ENCODE measurements at regions not wholly inside any gene's neighbourhood (a gene's known extent, or its start where the extent isn't known, plus 50 kb on each side); places are given as distances from the start of the nearest gene placed in this dataset.

- H3K9me3 ChIP-seq (ENCODE audit: control insufficient read depth, low read length): no peaks in the 10 kb centered on the region
- H3K4me3 ChIP-seq (ENCODE audit: low read length): no peak overlapping the region
- H3K36me3 ChIP-seq (ENCODE audit: control insufficient read depth, insufficient read depth, low read length, severe bottlenecking): no peaks in the 10 kb centered on the region
- H3K9ac ChIP-seq (ENCODE audit: low read length): no peak overlapping the region
- H3K4me1 ChIP-seq (ENCODE audit: control insufficient read depth, insufficient read depth, low read length): no peaks in the 10 kb centered on the region
- no peak for DNase-seq (ENCODE audit: low read depth)
- H3K27me3 ChIP-seq (replicated peaks; ENCODE audit: control insufficient read depth, insufficient read depth, low read length): no peaks in the 10 kb centered on the region
These were observed 652.0 kb upstream of the SALL3 start for GRCh38 chr18:78327643-78328042.

DNA sequence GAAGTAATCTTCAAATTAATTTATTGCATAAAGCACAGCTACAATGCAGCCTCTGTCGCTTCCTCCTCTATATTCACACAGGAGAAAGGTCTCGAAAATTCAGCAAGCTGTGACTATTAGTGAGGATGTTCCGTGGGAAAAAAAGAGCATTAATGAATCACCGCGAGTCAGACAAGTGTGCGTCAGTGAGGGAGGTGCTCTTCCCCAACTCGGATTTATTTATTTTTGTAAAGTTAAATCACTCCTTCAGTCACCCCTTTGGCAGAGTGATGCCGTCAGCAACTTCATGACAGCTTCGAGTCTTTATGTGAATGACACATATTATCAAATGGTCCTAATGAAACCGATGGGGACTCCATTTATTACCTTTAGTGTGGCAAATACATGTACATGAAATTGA, 648.9 kb upstream of the SALL3 start:
- H3K9me3 ChIP-seq (ENCODE audit: control insufficient read depth, low read length): no peaks in the 10 kb centered on the region
- no peak for DNase-seq (ENCODE audit: low read depth)
- no peak overlapping the region for H3K4me3 ChIP-seq (ENCODE audit: low read length)
- H3K9ac ChIP-seq (ENCODE audit: low read length): no peak overlapping the region
- no peaks in the 10 kb centered on the region for H3K36me3 ChIP-seq (ENCODE audit: control insufficient read depth, insufficient read depth, low read length, severe bottlenecking)
- H3K27me3 ChIP-seq (replicated peaks; ENCODE audit: control insufficient read depth, insufficient read depth, low read length): no peaks in the 10 kb centered on the region
- no peaks in the 10 kb centered on the region for H3K4me1 ChIP-seq (ENCODE audit: control insufficient read depth, insufficient read depth, low read length)

DNA sequence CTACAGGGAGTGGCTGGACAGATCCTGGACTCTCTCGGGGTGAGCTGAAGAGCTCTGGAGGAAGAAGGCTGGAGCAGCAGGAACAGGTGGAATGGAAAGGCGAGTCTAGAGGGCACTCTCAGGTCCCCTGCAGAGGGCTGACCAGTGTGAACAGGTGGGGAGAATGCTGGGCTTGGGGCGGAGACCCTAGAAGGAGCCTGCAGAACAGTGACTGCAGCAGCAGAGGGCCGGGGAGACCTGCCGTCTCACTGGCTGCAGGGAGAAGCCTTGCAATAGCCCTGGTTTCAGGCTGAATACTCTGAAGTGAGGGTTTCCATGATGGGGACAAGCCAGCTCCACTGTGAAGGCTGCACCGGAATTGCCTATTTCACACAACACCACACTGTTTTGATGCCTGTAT, 626.7 kb upstream of the SALL3 start:
- H3K4me1 ChIP-seq (ENCODE audit: control insufficient read depth, insufficient read depth, low read length): no peaks in the 10 kb centered on the region
- no peak overlapping the region for H3K4me3 ChIP-seq (ENCODE audit: low read length)
- no peaks in the 10 kb centered on the region for H3K36me3 ChIP-seq (ENCODE audit: control insufficient read depth, insufficient read depth, low read length, severe bottlenecking)
- H3K9ac ChIP-seq (ENCODE audit: low read length): no peak overlapping the region
- H3K27me3 ChIP-seq (replicated peaks; ENCODE audit: control insufficient read depth, insufficient read depth, low read length): no peaks in the 10 kb centered on the region
- no peak for DNase-seq (ENCODE audit: low read depth)
- no peaks in the 10 kb centered on the region for H3K9me3 ChIP-seq (ENCODE audit: control insufficient read depth, low read length)

- no peak overlapping the region for H3K9ac ChIP-seq (ENCODE audit: low read length)
- no peak for DNase-seq (ENCODE audit: low read depth)
These were observed 617.4 kb upstream of the SALL3 start for GRCh38 chr18:78362198-78362597.

GRCh38 chr18:78363556-78364387, 615.8 kb upstream of the SALL3 start:
- H3K9me3 ChIP-seq (ENCODE audit: control insufficient read depth, low read length): no peaks in the 10 kb centered on the region
- H3K4me1 ChIP-seq (ENCODE audit: control insufficient read depth, insufficient read depth, low read length): no peaks in the 10 kb centered on the region
- H3K4me3 ChIP-seq (ENCODE audit: low read length): no peak overlapping the region
- DNase-seq (ENCODE audit: low read depth): no peak
- no peaks in the 10 kb centered on the region for H3K36me3 ChIP-seq (ENCODE audit: control insufficient read depth, insufficient read depth, low read length, severe bottlenecking)
- H3K27me3 ChIP-seq (replicated peaks; ENCODE audit: control insufficient read depth, insufficient read depth, low read length): no peaks in the 10 kb centered on the region
- no peak overlapping the region for H3K9ac ChIP-seq (ENCODE audit: low read length)

More at GRCh38 chr18:78362198-78362597, 617.4 kb upstream of the SALL3 start:
- H3K36me3 ChIP-seq (ENCODE audit: control insufficient read depth, insufficient read depth, low read length, severe bottlenecking): no peaks in the 10 kb centered on the region
- no peaks in the 10 kb centered on the region for H3K27me3 ChIP-seq (replicated peaks; ENCODE audit: control insufficient read depth, insufficient read depth, low read length)
- no peaks in the 10 kb centered on the region for H3K4me1 ChIP-seq (ENCODE audit: control insufficient read depth, insufficient read depth, low read length)
- H3K4me3 ChIP-seq (ENCODE audit: low read length): no peak overlapping the region
- peaks cover 4% of the 10 kb centered on the region for H3K9me3 ChIP-seq (ENCODE audit: control insufficient read depth, low read length)

DNA sequence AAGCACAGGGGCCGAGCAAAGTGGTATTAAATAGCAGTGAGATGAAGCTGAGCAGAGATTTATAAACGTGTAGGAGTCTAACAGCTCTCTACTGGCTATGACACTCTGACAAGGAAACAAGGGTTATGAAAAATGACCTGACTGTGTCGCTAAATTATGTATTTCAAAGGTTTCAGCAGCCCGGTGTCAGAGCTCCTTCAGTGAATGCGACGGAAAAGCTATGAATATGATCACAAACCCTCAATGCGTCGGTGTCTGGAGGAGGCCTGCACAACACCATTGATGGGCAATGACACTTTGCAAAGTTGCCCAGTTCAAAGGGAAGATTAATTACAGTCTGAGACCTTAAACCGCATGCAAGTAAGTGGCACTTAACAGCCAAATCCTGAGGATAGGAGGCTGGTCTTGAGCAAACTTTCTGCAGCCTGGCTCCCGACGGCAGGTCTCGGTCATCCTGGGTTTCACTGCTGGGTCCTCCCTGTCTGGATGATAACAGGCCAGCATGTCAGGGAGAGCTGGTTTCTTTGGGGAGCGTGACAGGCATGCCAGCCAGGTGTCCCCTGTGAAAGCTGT, 615.1 kb upstream of the SALL3 start:
- Histone ChIP-seq H3K9ac (ENCODE audit: low read length) (no peak overlapping the region), H3K36me3 (ENCODE audit: control insufficient read depth, insufficient read depth, low read length, severe bottlenecking) (no peaks in the 10 kb centered on the region), H3K27me3 (replicated peaks; ENCODE audit: control insufficient read depth, insufficient read depth, low read length) (no peaks in the 10 kb centered on the region), H3K4me3 (ENCODE audit: low read length) (no peak overlapping the region), H3K4me1 (ENCODE audit: control insufficient read depth, insufficient read depth, low read length) (no peaks in the 10 kb centered on the region), H3K9me3 (ENCODE audit: control insufficient read depth, low read length) (no peaks in the 10 kb centered on the region)
- no peak for DNase-seq (ENCODE audit: low read depth)

DNA sequence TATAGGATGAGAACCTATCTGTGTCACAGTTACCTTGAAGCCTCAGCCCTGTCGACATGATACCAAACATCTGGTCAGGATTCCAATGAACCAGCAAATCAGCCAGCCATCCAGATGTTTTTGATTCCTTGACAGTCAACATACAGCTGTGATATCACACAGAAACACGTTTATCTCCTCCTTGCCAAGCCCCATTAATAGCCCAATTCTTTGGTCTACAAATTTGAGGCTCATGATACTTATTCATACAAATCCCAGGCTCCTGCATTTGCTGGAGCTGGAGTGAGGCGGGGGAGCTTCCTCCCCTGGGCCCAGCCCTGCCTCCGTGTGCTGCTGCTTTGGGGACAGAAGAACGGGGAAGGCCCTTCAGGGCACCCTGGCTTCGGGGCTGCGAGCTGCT, 611.6 kb upstream of the SALL3 start:
- H3K4me1 ChIP-seq (ENCODE audit: control insufficient read depth, insufficient read depth, low read length): no peaks in the 10 kb centered on the region
- no peak overlapping the region for H3K4me3 ChIP-seq (ENCODE audit: low read length)
- no peaks in the 10 kb centered on the region for H3K9me3 ChIP-seq (ENCODE audit: control insufficient read depth, low read length)
- no peaks in the 10 kb centered on the region for H3K27me3 ChIP-seq (replicated peaks; ENCODE audit: control insufficient read depth, insufficient read depth, low read length)
- H3K36me3 ChIP-seq (ENCODE audit: control insufficient read depth, insufficient read depth, low read length, severe bottlenecking): no peaks in the 10 kb centered on the region
- H3K9ac ChIP-seq (ENCODE audit: low read length): no peak overlapping the region
- no peak for DNase-seq (ENCODE audit: low read depth)

DNA sequence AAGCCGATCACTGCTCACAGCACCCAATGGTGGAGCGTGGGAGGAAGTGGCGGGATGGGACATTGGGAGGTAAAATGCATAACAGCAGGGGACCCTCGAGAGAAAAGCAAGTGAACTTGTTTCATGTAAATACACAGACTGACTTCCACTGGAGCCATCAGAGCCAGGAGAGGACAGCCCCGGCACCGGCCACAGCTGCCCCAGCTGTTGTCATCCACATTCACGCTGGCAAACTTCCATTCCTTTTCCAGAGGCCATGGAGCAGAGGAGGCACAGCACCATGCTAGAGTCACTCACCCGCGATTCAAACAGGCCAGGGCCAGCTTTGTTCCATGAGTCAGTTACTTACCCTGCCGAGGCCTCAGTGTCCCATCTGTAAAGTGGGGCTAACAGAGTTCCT, 610.9 kb upstream of the SALL3 start:
- Histone ChIP-seq H3K36me3 (ENCODE audit: control insufficient read depth, insufficient read depth, low read length, severe bottlenecking) (no peaks in the 10 kb centered on the region), H3K4me1 (ENCODE audit: control insufficient read depth, insufficient read depth, low read length) (no peaks in the 10 kb centered on the region), H3K4me3 (ENCODE audit: low read length) (no peak overlapping the region), H3K27me3 (replicated peaks; ENCODE audit: control insufficient read depth, insufficient read depth, low read length) (no peaks in the 10 kb centered on the region), H3K9me3 (ENCODE audit: control insufficient read depth, low read length) (no peaks in the 10 kb centered on the region), H3K9ac (ENCODE audit: low read length) (no peak overlapping the region)
- no peak for DNase-seq (ENCODE audit: low read depth)

GRCh38 chr18:78376046-78376445, 603.6 kb upstream of the SALL3 start:
- no peak overlapping the region for H3K4me3 ChIP-seq (ENCODE audit: low read length)
- no peaks in the 10 kb centered on the region for H3K4me1 ChIP-seq (ENCODE audit: control insufficient read depth, insufficient read depth, low read length)
- DNase-seq (ENCODE audit: low read depth): no peak
- H3K9me3 ChIP-seq (ENCODE audit: control insufficient read depth, low read length): no peaks in the 10 kb centered on the region
- H3K9ac ChIP-seq (ENCODE audit: low read length): no peak overlapping the region
- H3K36me3 ChIP-seq (ENCODE audit: control insufficient read depth, insufficient read depth, low read length, severe bottlenecking): no peaks in the 10 kb centered on the region
- no peaks in the 10 kb centered on the region for H3K27me3 ChIP-seq (replicated peaks; ENCODE audit: control insufficient read depth, insufficient read depth, low read length)

DNA sequence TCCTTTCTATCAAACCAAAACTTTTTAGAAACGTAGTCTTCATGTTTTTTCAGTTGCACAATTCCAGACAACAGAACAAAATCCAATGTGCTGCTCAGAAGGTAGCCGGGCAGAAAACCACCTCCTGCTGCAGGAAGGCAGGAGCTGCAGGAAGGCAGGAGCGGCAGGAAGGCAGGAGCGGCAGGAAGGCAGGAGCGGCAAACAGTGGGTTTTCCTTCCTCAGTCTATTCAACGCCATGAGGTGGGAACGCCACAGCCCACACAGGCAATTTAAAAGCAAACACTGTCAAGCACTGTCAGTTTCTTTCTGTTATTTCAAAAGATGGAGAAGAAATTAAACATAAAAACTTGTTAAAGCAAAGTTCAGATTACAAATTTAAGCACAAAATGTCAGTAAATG, 601.2 kb upstream of the SALL3 start:
- no peak for DNase-seq (ENCODE audit: low read depth)
- H3K9me3 ChIP-seq (ENCODE audit: control insufficient read depth, low read length): no peaks in the 10 kb centered on the region
- no peak overlapping the region for H3K4me3 ChIP-seq (ENCODE audit: low read length)
- no peak overlapping the region for H3K9ac ChIP-seq (ENCODE audit: low read length)
- H3K27me3 ChIP-seq (replicated peaks; ENCODE audit: control insufficient read depth, insufficient read depth, low read length): no peaks in the 10 kb centered on the region
- no peaks in the 10 kb centered on the region for H3K36me3 ChIP-seq (ENCODE audit: control insufficient read depth, insufficient read depth, low read length, severe bottlenecking)
- no peaks in the 10 kb centered on the region for H3K4me1 ChIP-seq (ENCODE audit: control insufficient read depth, insufficient read depth, low read length)

GRCh38 chr18:78378983-78379382, 600.6 kb upstream of the SALL3 start:
- Histone ChIP-seq H3K36me3 (ENCODE audit: control insufficient read depth, insufficient read depth, low read length, severe bottlenecking) (no peaks in the 10 kb centered on the region), H3K9ac (ENCODE audit: low read length) (no peak overlapping the region), H3K27me3 (replicated peaks; ENCODE audit: control insufficient read depth, insufficient read depth, low read length) (no peaks in the 10 kb centered on the region), H3K9me3 (ENCODE audit: control insufficient read depth, low read length) (no peaks in the 10 kb centered on the region), H3K4me1 (ENCODE audit: control insufficient read depth, insufficient read depth, low read length) (no peaks in the 10 kb centered on the region), H3K4me3 (ENCODE audit: low read length) (no peak overlapping the region)
- DNase-seq (ENCODE audit: low read depth): no peak
